Body of pancreas (tissue), 4 donors: ENCODE measurements at regions not wholly inside any gene's neighbourhood (a gene's known extent, or its start where the extent isn't known, plus 50 kb on each side); places are given as distances from the start of the nearest gene placed in this dataset.

ENCODE experiments used
- ATAC-seq: fragments of 150-250 bp; one replicate; pipeline ENCODE4 v1.9.1; 2016
- DNase-seq, 4 donors: peaks; one replicate each; pipeline ENCODE4 v3.0.0-alpha.2; 2019
- H3K27ac ChIP-seq, 4 donors: fragments of 200-600 bp; sonication (generic); 1 replicate in 3 of 4; 2 replicates in 1 of 4; pipeline versions ENCODE4 v1.5.1 to v1.6.1; 2016 to 2019; ENCODE audit warnings: mild to moderate bottlenecking in 1 of 4, mixed read lengths in 1 of 4, moderate library complexity in 1 of 4
- H3K27me3 ChIP-seq, 2 donors: fragments of 200-600 bp; sonication (generic); one replicate each; pipeline ENCODE4 v1.6.0; 2016; ENCODE audit warnings: mild to moderate bottlenecking in 1 of 2
- H3K36me3 ChIP-seq, 2 donors: fragments of 200-600 bp; sonication (generic); replicated peaks in 1 of 2; 2 replicates each; pipeline ENCODE4 v1.5.1; 2016; ENCODE audit warnings: low read depth in 2 of 2; ENCODE audit not compliant: insufficient read depth in 1 of 2
- H3K4me1 ChIP-seq: fragments of 200-600 bp; sonication (generic); one replicate; pipeline ENCODE4 v1.6.0; 2016
- H3K4me3 ChIP-seq, 2 donors: fragments of 200-600 bp; sonication (generic); 1 replicate in 1 of 2; 2 replicates in 1 of 2; pipeline ENCODE4 v1.5.1; 2016 to 2019
- H3K9me3 ChIP-seq, 3 donors: fragments of 200-600 bp; sonication (generic); 1 replicate in 2 of 3; 2 replicates in 1 of 3; pipeline ENCODE4 v1.5.1; 2016
- POLR2A ChIP-seq, 3 donors: fragments of 450-650 bp; IDR thresholded peaks; one replicate each; pipeline ENCODE4 v1.6.1; 2016; ENCODE audit warnings: antibody characterized with exemption in 3 of 3, mild to moderate bottlenecking in 2 of 3
- WGBS, 2 donors: methylation state at CpG; one replicate each; pipeline ENCODE4 v1.1.5; 2017; 5-methylcytosine and 5-hydroxymethylcytosine counted together
- intact Hi-C: fragments of 100-400 bp; cut with DNase I; formaldehyde crosslinking; loops from one replicate; pipeline ENCODE4 v1.15.1; 2023
- TF ChIP-seq, protein P1 (sequence below), 7 experiments: fragments of 450-650 bp in 4 of 7; fragments of 200-600 bp in 3 of 7; sonication (generic) in 3 of 7; IDR thresholded peaks; one replicate each; pipeline ENCODE4 v1.5.1; 2016 to 2019; ENCODE audit warnings: antibody characterized with exemption in 7 of 7

GRCh38 chr6:80637312-80637711, 530.8 kb downstream of the BCKDHB start:
- ATAC-seq: no peak
- intact Hi-C loops: no loop called here
- TF ChIP-seq POLR2A (IDR thresholded peaks at IDR 0.05): no peak
- TF ChIP-seq, protein P1, sequence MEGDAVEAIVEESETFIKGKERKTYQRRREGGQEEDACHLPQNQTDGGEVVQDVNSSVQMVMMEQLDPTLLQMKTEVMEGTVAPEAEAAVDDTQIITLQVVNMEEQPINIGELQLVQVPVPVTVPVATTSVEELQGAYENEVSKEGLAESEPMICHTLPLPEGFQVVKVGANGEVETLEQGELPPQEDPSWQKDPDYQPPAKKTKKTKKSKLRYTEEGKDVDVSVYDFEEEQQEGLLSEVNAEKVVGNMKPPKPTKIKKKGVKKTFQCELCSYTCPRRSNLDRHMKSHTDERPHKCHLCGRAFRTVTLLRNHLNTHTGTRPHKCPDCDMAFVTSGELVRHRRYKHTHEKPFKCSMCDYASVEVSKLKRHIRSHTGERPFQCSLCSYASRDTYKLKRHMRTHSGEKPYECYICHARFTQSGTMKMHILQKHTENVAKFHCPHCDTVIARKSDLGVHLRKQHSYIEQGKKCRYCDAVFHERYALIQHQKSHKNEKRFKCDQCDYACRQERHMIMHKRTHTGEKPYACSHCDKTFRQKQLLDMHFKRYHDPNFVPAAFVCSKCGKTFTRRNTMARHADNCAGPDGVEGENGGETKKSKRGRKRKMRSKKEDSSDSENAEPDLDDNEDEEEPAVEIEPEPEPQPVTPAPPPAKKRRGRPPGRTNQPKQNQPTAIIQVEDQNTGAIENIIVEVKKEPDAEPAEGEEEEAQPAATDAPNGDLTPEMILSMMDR (IDR thresholded peaks at IDR 0.05): no peak
- Histone ChIP-seq H3K4me3 (no peak overlapping the region), H3K4me1 (no peaks in the 10 kb centered on the region), H3K27ac (no peak overlapping the region), H3K36me3 (no peaks in the 10 kb centered on the region), H3K9me3 (no peaks in the 10 kb centered on the region), H3K27me3 (no peaks in the 10 kb centered on the region)
- no peak for DNase-seq

- no peak overlapping the region for H3K4me3 ChIP-seq
- H3K9me3 ChIP-seq: no peaks in the 10 kb centered on the region
- H3K36me3 ChIP-seq: no peaks in the 10 kb centered on the region
- ATAC-seq (no peak), DNase-seq (no peak)
- TF ChIP-seq, protein P1 (IDR thresholded peaks at IDR 0.05): no peak
- no peak for TF ChIP-seq POLR2A (IDR thresholded peaks at IDR 0.05)
- no peaks in the 10 kb centered on the region for H3K4me1 ChIP-seq
- intact Hi-C loops: no loop called here
- no peaks in the 10 kb centered on the region for H3K27me3 ChIP-seq
- 68 to 96% methylated on average over 1 of the region's 1 CpG for WGBS, 2 donors
- H3K27ac ChIP-seq: no peak overlapping the region
Measured at GRCh38 chr6:80636689-80637088, 530.2 kb downstream of the BCKDHB start.

DNA sequence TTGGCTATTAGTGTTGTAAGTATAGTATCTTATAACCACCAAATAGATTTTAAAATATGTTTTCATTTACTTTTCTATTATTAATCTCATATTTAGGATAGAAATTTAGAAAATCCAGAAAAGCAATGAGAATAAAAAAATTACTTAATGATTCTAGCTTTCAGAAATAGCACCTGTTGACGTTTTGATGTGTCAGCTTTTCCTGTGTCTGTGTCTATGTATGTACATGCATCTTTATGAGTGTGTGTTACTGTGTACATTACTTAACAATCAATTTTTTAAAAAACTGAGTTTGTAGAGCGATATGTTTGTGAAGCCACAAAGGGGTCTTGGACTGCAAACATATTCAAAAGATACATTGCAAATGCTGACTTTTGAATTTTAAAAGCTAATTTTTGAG, 526.9 kb downstream of the BCKDHB start:
- H3K4me1 ChIP-seq: no peaks in the 10 kb centered on the region
- no peak for TF ChIP-seq POLR2A (IDR thresholded peaks at IDR 0.05)
- TF ChIP-seq, protein P1 (IDR thresholded peaks at IDR 0.05): no peak
- intact Hi-C loops: no loop called here
- no peak for DNase-seq
- H3K36me3 ChIP-seq: no peaks in the 10 kb centered on the region
- WGBS, 2 donors: 30 to 48% methylated on average over 2 of the region's 2 CpGs
- no peak overlapping the region for H3K4me3 ChIP-seq
- no peak for ATAC-seq
- H3K27me3 ChIP-seq: no peaks in the 10 kb centered on the region
- no peaks in the 10 kb centered on the region for H3K9me3 ChIP-seq
- H3K27ac ChIP-seq: no peak overlapping the region

DNA sequence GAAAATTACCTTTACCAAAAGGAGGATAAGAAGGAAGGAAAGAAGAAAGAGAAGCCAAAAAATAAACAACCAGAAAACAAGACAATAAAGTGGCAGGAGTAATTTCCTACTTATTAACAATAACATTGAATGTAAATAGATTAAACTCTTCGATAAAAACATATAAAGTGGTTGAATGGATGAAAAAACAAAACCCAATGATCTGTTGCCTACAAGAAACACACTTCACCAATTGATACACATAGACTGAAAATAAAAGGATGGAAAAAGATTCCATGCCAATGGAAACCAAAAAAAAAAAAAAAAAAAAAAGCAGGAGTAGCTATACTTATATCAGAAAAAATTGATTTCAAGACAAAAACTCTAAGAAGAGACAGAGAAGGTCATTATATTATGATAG, 518.9 kb downstream of the BCKDHB start:
- Histone ChIP-seq H3K36me3 (no peaks in the 10 kb centered on the region), H3K27me3 (no peaks in the 10 kb centered on the region), H3K4me3 (no peak overlapping the region), H3K4me1 (no peaks in the 10 kb centered on the region), H3K9me3 (peaks cover 0 to 5% (median 0%) of the 10 kb centered on the region in 3 donors), H3K27ac (no peak overlapping the region)
- no peak for TF ChIP-seq POLR2A (IDR thresholded peaks at IDR 0.05)
- TF ChIP-seq, protein P1 (IDR thresholded peaks at IDR 0.05): no peak
- 68 to 73% methylated on average over 1 of the region's 1 CpG for WGBS, 2 donors
- intact Hi-C loops: no loop called here
- DNase-seq: no peak
- no peak for ATAC-seq

- no peak overlapping the region for H3K27ac ChIP-seq
- ATAC-seq (no peak), DNase-seq (no peak)
- H3K4me3 ChIP-seq: no peak overlapping the region
- H3K36me3 ChIP-seq: no peaks in the 10 kb centered on the region
- H3K4me1 ChIP-seq: no peaks in the 10 kb centered on the region
- H3K27me3 ChIP-seq: no peaks in the 10 kb centered on the region
- H3K9me3 ChIP-seq: peaks cover 0 to 5% (median 0%) of the 10 kb centered on the region in 3 donors
- TF ChIP-seq, protein P1 (IDR thresholded peaks at IDR 0.05): no peak
- TF ChIP-seq POLR2A (IDR thresholded peaks at IDR 0.05): no peak
- intact Hi-C loops: no loop called here
Measured at GRCh38 chr6:80623066-80623815, 516.8 kb downstream of the BCKDHB start.
